Activated CD4-positive, CD25-positive, alpha-beta regulatory T cell treated with anti-CD3 and anti-CD28 coated beads, Interleukin-2, amount 50 U/mL, for 16 hours (primary cell): ENCODE measurements at regions not wholly inside any gene's neighbourhood (a gene's known extent, or its start where the extent isn't known, plus 50 kb on each side); places are given as distances from the start of the nearest gene placed in this dataset.

Experiments
- DNase-seq: peaks from one replicate; pipeline ENCODE4 v3.0.0-alpha.2; 2020; ENCODE audit warnings: low read depth, low spot score

- no peak for DNase-seq
Measured at GRCh38 chr2:238580486-238580885, 153.8 kb downstream of the ASB1 start.

DNA sequence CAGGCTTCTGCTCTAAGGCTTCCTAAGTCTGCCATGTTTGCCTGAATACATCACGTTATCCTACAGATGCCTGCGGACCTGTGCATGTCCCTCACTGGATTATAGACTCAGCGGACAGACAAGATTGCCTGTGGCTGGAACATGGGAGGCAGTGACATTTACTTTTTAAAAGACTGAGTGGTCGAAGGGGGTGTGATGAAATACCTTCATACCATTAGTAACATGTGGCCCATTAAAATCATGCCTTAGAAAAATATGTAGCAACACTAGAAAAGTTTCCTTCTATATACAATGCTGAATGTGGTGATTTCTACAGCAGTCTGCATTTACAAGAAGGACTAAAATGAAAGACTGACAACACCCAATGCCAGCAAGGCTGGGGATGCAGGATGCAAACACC, 154.4 kb downstream of the ASB1 start:
- DNase-seq: no peak

DNA sequence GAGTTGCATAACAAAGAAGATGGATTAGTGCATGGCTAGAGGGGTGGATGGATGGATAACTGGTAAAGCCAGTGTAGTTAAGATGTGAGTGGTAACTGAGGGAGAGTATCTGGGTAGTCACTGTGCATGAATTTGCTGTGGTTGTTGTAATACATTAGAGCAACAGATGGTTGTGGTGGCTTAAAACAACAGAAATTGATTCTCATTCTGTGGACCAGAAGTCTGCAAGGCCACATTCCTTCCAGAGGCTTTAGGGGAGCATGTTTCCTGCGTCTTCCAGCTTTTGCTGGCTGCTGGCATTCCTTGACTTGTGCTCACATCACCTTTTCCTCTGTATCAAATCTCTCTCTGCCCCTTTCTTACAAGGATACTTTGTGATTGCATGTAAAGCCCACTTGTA, 155.4 kb downstream of the ASB1 start:
- no peak for DNase-seq

DNA sequence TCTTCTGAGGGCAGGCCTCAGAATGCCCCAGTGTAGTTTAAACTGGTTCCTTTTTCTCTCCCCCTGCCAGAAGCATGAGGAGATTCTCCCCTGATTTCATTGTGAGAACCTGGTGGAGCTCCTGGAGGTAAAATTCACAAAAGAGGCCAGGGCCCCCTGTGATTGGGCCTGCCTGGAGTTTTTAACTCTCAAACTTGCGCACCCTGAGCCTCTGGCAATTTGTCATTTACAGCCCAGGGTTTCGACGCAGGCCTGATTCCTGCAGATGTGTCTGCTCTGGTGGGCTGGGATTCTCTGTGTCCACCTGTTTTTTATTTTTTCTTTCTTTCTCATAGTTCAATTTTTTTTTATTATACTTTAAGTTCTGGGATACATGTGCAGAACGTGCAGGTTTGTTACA, 157.9 kb downstream of the ASB1 start:
- no peak for DNase-seq

GRCh38 chr2:238585836-238586821, 159.4 kb downstream of the ASB1 start:
- no peak for DNase-seq

GRCh38 chr2:238586931-238587775, 160.4 kb downstream of the ASB1 start:
- no peak for DNase-seq

- no peak for DNase-seq
Measured at GRCh38 chr2:238587776-238588660, 161.3 kb downstream of the ASB1 start.

GRCh38 chr2:238589591-238590460, 163.1 kb downstream of the ASB1 start:
- no peak for DNase-seq

DNA sequence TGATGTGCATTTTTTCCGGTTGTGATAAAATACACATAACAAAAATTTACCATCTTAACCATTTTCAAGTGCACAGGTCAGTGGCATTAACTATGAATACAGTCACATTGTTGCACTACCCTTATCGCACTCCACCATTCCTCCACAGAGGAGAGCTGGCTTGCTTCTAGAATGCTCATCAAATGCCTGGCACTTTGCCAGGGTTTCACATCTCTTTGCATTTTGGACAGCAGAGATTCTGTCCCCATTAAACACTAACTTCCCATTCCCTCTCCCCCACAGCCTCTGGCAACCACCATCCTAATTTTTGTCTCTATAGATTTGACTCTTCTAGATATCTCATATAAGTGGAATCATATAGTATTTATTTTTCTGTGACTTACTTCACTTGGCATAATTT, 165.0 kb downstream of the ASB1 start:
- DNase-seq: no peak

- DNase-seq: no peak
Measured at GRCh38 chr2:238593236-238593635, 166.5 kb downstream of the ASB1 start.

DNA sequence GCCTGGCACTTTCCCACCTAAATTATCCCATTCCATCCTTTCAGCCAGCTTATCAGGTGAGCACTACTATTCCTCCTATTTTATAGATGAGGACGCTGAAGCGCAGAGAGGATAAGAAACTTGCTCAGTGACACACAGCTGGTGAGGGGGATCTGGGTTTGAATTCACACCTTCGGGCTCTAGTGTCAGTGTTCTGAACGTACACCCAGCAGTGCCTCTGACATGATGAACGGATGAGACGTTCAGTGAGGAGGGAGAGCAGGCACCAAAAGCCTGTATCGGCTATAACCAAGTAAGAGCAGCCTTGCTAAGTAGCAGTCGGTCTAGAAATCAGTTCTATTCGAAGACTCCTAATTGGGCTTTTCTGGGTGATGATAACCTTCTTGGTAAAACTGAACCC, 167.0 kb downstream of the ASB1 start:
- no peak for DNase-seq

DNA sequence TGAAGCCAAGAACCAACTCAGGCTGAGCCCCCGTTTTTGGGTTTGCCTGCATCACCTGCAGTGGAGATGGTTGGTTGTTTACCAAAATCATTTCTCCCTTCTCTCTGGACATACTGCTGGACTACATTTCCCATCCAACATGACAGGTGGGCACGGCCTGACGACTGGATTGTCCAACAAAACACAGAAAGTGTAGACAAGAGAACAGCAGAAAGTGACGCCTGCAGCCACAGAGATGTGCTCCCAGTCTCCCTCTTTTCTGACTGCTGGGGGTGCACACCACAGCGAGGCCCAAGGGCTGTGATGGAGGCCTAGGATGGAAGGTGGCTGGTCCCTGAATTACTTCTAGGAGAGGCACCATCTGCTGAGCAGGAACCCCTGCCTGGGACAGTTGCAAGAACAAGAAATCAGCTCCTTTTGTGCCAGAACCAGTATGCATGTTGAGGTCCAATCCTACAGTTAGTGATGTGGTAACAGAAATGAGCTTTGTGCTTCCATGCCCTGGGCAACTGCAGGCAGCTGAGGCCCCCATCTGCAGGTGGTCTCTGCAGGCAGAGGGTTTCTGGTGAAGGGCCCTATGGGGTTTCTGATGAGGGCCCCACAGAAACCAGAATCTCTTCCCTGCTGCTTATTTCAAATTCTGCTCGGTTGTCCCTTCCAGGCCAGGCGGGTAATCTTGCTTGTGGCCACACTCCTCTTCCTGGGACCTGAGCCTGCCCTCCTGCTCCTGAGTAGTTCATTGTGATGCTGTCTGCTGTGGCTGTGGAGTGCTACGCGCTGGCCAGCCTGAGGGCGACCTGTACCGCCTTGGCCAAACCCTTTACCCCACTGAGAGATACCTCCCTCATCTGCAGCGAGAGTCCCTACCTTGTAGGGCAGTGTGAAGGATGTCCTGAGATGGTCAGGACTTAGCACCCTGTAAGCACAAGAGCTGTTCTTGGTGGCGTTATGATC, 168.3 kb downstream of the ASB1 start:
- DNase-seq: no peak

DNA sequence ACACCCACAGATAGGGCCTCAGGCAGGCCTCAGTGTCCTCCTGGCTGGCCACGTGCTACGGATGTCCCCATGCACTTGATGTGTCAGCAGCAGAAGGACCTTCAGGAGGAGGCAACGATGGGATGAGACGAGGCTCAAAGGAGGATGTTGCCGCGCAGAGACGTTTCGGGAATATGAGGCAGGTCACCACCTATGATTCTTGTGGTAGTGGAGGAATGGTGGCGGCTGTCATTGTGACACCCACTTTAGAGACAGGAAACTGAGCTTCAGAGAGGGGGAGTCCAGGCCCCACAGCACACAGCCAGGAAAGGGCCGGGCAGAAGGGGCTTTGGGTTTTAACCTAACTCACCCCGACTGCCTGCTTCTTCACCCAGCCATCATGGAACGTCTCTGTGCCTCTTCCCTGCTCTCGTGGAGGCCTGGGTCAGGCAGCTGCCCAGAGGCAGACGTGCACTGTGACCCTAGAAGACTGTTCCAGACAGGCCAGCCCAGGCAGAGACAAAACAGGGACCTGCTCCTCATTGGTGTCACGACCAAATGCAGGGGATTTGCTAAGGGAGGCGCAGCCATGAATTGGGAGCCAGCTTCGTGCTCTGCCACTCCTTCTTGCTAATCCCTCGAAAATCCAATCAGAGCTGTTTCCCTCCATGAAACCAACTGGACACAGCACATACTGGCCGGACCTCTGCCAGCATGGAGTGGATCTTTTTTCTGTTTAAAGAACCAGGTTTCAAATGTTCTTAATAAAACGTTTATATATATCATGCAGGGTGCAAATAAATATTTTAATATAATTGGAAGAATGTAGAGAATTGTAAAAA, 169.2 kb downstream of the ASB1 start:
- no peak for DNase-seq

DNA sequence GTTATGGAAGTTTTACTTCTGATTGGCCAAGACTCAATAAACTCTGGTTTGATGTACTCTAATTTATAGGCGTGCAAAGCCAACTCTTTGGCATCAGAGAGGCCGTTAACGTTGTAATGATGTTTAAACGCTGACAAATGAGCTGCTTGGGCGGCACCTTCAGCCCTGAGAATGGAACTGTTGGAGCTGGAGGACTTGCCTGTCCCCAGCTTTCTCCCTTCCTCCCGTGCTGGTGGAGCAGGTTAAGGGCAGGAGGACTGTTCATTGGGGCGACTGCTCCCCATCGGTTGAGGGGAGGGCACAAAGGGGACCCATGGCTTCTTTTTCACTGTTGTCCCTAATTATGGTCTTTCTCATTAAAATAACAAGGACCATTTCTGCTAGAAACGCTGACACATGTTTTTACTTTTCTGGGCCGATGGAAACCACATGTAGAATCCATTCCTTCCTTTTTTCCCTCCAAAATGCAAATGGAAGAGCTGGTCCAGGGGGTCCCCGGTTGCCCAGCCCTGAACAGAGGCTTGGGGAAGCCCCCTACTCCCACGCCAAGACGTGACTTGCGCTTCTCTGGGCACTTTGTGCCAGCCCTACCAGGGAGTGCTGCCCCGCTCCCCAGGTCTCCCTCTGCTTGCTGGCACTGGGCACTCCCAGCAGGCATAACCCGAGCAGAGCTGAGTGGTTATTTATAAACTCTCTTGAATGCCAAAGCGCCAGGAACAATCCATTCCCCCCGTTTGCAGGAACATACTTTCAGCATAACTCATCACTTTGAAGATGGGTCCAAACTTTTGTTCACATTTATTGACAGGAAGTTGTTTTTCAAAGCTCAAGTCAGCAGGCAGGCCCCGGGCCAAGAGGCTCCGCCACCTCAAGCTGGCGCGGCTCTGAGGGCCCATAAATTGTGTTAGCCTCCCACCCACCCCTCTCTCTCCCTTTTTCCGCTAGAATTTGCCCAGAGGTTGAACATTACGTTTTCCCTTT, 170.1 kb downstream of the ASB1 start:
- no peak for DNase-seq

DNA sequence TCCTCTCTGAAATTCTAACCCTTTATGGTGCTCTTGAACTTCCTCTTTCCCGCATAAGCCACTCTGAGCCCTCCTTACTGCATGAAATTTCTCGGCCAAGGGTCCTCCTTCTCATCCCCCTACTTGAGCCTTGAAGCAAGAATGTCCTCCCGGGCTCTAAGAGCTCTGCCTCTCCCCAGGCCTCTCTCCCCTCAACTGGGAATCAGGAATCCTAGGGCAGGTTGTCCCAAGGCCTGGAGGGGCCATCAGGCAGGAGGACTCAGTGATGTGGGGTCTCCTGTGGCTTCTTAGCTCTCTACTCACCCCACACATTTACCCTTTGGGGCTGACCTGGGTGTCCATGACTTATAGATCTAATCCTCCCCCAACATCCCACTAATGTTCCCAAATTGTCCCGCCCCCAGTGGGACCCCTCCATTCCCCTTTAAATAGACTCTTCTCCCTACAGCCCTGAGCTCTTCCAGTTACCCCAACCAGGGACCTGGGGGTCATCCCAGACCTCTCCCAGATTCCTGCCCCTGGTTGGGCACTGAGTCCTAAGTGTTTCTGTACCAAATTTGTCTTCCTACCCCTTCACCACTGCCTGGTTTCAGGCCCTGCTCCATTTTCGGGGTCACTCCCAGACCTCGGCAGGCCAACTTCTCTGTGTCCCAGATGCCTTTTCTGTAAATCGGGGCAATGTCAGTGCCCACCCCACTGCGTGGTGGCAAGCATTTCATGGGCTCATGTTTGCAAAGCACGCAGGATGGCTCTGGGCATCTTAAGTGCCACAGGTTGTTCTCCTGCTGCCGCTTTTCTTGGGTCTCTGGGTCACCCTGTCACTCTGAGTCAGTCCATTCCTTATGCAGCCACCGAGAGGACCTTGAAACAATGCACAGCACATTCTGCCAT, 171.2 kb downstream of the ASB1 start:
- DNase-seq: no peak

- DNase-seq: no peak
Measured at GRCh38 chr2:238598802-238599530, 172.2 kb downstream of the ASB1 start.
